Progenitor cell of endocrine pancreas (in vitro differentiated cells): ENCODE measurements at regions not wholly inside any gene's neighbourhood (a gene's known extent, or its start where the extent isn't known, plus 50 kb on each side); places are given as distances from the start of the nearest gene placed in this dataset.
A peak's percentile ranks its signal among the peaks of the same experiment; 100 is the strongest.

Source experiments
- DNase-seq: peaks from one replicate; pipeline ENCODE4 v3.0.0; 2021; ENCODE audit warnings: low spot score; ENCODE audit not compliant: unreplicated experiment
- H3K27ac Mint-ChIP-seq: 2 replicates; pipeline ENCODE4 v1.8.0; 2021; ENCODE audit warnings: mild to moderate bottlenecking, moderate library complexity, mixed read lengths
- H3K27me3 Mint-ChIP-seq: 2 replicates; pipeline ENCODE4 v1.8.0; 2021; ENCODE audit warnings: mixed read lengths
- H3K36me3 Mint-ChIP-seq: 2 replicates; pipeline ENCODE4 v1.8.0; 2022; ENCODE audit warnings: mixed read lengths; ENCODE audit not compliant: insufficient read depth
- H3K4me1 Mint-ChIP-seq: 2 replicates; pipeline ENCODE4 v1.8.0; 2021; ENCODE audit warnings: low read depth, mixed read lengths
- H3K4me3 Mint-ChIP-seq: 2 replicates; pipeline ENCODE4 v1.8.0; 2021; ENCODE audit warnings: low read depth, mild to moderate bottlenecking, moderate library complexity, mixed read lengths
- H3K9me3 Mint-ChIP-seq: 2 replicates; pipeline ENCODE4 v1.8.0; 2021; ENCODE audit warnings: low read depth, mixed read lengths
- CTCF ChIP-seq: fragments of 200-600 bp; sonication (generic); IDR thresholded peaks from one replicate; pipeline ENCODE4 v1.5.0; 2021; ENCODE audit warnings: antibody characterized with exemption, mild to moderate bottlenecking; ENCODE audit not compliant: unreplicated experiment

DNA sequence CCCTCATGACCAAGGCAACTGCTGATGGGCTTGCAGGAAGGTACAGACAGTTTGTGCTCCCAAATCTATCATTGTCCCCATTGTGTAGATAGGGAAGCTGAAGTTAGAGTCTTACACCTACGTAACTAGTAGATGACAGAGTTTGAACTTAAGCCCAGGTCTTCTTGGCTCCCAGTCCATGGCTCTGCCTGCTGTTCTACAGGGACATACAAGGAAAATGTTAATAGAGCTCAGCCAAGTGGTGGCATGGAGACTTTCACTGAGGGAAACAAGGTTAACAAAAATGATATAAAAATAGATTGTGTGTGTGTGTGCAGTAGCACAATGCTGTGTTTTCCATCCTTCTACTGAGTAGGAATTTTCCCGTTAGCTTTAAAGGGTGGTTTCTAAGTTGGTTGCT is 936.5 kb downstream of the RPA4 start:
- no peaks in the 10 kb centered on the region for H3K36me3 Mint-ChIP-seq
- DNase-seq = no peak
- H3K27ac Mint-ChIP-seq = no peak overlapping the region
- TF ChIP-seq CTCF = no peak
- no peaks in the 10 kb centered on the region for H3K27me3 Mint-ChIP-seq
- H3K9me3 Mint-ChIP-seq = no peaks in the 10 kb centered on the region
- H3K4me1 Mint-ChIP-seq = no peaks in the 10 kb centered on the region
- H3K4me3 Mint-ChIP-seq = no peak overlapping the region

GRCh38 chrX:97828471-97828870 is 944.8 kb downstream of the RPA4 start:
- Mint-ChIP-seq H3K9me3 (peaks cover 3% of the 10 kb centered on the region), H3K36me3 (no peaks in the 10 kb centered on the region), H3K27ac (no peak overlapping the region), H3K4me3 (no peak overlapping the region), H3K4me1 (no peaks in the 10 kb centered on the region), H3K27me3 (no peaks in the 10 kb centered on the region)
- no peak for DNase-seq
- no peak for TF ChIP-seq CTCF

GRCh38 chrX:97835969-97836368 is 952.3 kb downstream of the RPA4 start:
- H3K4me3 Mint-ChIP-seq = no peak overlapping the region
- H3K9me3 Mint-ChIP-seq = peaks cover 3% of the 10 kb centered on the region
- H3K4me1 Mint-ChIP-seq = no peaks in the 10 kb centered on the region
- no peak for DNase-seq
- H3K36me3 Mint-ChIP-seq = no peaks in the 10 kb centered on the region
- TF ChIP-seq CTCF = no peak
- H3K27me3 Mint-ChIP-seq = no peaks in the 10 kb centered on the region
- H3K27ac Mint-ChIP-seq = no peak overlapping the region

- Mint-ChIP-seq H3K9me3 (peaks cover 32% of the 10 kb centered on the region), H3K36me3 (peaks cover 22% of the 10 kb centered on the region), H3K27ac (peak overlapping the region; percentile 30), H3K27me3 (no peaks in the 10 kb centered on the region), H3K4me1 (no peaks in the 10 kb centered on the region), H3K4me3 (no peak overlapping the region)
- TF ChIP-seq CTCF = no peak
- no peak for DNase-seq
Measured at GRCh38 chrX:97841544-97842179, 958.0 kb downstream of the RPA4 start.

DNA sequence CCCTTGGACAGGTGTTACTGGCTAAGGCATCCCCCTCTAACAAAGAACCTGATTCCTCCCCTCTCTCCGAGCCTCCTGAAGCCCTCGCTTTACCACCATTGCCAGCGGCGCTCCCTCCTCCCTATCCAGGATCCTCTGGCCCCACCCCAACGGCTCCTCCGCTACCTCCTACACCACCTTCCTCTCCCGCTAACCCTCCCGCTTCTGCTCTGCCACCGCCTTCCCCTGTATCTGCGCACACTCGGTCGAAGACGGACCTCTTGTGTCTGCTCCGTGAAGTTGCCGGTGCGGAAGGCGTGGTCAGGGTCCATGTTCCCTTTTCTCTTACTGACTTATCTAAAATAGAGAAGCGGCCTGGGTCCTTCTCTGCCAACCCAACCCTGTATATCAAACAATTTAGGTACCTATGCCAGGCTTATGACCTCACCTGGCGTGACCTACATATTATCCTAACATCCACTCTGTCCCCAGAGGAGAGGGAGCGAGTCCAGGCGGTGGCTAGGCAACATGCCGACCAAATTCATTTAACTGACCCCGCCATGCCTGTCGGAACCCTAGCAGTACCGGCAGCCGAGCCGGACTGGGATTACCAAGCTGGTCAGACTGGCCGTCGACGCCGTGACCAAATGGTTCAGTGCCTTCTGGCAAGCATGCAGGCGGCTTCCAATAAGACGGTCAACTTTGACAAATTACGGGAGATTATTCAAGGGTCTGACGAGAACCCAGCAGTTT is 958.9 kb downstream of the RPA4 start:
- TF ChIP-seq CTCF = no peak
- Mint-ChIP-seq H3K36me3 (peaks cover 22% of the 10 kb centered on the region), H3K4me1 (no peaks in the 10 kb centered on the region), H3K27ac (no peak overlapping the region), H3K4me3 (no peak overlapping the region), H3K9me3 (peaks cover 40% of the 10 kb centered on the region), H3K27me3 (no peaks in the 10 kb centered on the region)
- no peak for DNase-seq
